AG04449 (cell line): ENCODE measurements at regions not wholly inside any gene's neighbourhood (a gene's known extent, or its start where the extent isn't known, plus 50 kb on each side); places are given as distances from the start of the nearest gene placed in this dataset.

Experiments used
- CTCF ChIA-PET: fragments of 350-600 bp; formaldehyde crosslinking; extraction: SDS; loops from one replicate; lab custom pipeline; 2021; ENCODE audit warnings: antibody characterized with exemption; lab: Yijun Ruan, JAX
- POLR2A ChIA-PET: fragments of 400-600, 350-600 bp; formaldehyde crosslinking; extraction: SDS; loops from one replicate; lab custom pipeline; 2020; ENCODE audit warnings: antibody characterized with exemption, inconsistent platforms; lab: Yijun Ruan, JAX
- DNase-seq: peaks from one replicate; pipeline ENCODE4 v3.0.0-alpha.2; 2010; ENCODE audit warnings: low read depth, low spot score
- H3K4me3 ChIP-seq: 2 replicates; pipeline ENCODE4 v1.5.1; 2011; ENCODE audit warnings: low read depth, mild to moderate bottlenecking, control low read depth, low read length
- TF ChIP-seq, protein P1 (sequence below): IDR thresholded peaks from one replicate; pipeline ENCODE4 v1.5.1; 2011; ENCODE audit warnings: mild to moderate bottlenecking, moderate library complexity, low read length, control low read depth, inconsistent platforms; ENCODE audit not compliant: insufficient read depth; ENCODE audit errors: missing control alignments

DNA sequence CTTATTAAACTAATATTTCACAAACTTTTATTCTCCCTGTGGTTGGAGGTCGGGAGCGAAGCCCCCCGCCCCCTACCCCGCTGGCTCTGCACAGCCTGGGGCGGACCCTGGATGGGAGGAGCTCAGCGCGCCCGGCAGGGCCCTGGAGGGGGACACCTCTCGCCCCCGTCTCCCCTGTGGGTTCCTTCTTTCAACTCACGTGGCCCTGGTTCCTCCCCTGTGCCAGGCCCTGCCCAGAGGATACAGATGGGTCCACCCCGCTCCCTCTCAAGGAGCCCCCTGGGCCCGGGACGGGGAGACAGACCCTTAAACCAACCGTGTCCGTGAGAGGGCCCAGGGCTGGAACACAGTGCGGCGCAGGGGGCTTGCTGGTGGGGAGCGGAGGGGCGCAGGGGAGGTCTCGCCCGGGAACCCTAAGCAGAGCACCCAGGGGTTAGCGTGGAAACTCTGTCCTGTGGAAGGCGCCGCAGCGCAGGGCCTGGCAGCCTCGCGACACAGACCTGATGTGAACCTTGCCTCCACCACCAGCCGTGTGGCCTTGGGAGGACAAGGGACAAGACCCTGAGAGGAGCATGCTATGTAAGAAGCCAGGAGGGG, 103.7 kb upstream of the MVB12B start:
- DNase-seq = no peak
- H3K4me3 ChIP-seq = no peak overlapping the region
- ChIA-PET POLR2A (no interaction called here), CTCF (interaction anchor here (1.1 kb wide), 1 partner anchor 10 kb away, joined by 3 read pairs; no protein-coding TSS in a partner anchor)
- TF ChIP-seq, protein P1, sequence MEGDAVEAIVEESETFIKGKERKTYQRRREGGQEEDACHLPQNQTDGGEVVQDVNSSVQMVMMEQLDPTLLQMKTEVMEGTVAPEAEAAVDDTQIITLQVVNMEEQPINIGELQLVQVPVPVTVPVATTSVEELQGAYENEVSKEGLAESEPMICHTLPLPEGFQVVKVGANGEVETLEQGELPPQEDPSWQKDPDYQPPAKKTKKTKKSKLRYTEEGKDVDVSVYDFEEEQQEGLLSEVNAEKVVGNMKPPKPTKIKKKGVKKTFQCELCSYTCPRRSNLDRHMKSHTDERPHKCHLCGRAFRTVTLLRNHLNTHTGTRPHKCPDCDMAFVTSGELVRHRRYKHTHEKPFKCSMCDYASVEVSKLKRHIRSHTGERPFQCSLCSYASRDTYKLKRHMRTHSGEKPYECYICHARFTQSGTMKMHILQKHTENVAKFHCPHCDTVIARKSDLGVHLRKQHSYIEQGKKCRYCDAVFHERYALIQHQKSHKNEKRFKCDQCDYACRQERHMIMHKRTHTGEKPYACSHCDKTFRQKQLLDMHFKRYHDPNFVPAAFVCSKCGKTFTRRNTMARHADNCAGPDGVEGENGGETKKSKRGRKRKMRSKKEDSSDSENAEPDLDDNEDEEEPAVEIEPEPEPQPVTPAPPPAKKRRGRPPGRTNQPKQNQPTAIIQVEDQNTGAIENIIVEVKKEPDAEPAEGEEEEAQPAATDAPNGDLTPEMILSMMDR = no peak

DNA sequence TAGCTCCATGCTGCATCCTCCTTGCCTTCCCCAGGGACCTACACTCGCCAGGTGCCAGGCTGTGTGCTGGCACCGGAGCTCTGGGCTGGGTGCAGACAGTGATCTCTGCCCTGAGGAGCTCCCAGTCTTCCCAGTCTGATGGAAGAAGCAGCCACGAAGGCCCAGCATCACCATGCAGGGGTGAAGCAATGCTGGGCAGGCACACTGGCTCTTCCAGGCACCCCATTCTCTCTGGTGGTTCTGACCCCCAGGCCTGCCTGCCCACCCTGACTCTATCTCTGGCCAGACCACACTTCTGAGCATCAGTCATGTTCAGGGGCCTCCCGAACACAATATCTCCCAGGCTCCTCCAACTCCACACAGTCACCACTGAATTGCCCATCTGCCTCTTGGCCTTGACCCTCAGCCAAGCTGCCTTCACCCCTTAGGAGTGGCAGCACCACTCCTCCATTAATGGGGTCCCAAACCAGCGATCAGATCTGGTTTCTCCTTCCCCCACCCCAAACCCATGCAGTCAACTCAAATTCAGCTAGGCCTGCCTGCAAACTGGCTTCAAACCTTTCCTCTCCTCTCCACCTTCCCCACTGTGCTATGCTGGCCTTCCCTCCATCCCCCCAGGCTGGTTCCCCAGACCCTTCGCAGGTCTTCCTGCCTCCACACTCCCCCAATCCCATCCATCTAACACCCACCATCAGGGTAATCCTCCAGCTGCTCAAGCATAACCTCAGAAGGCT, 102.7 kb upstream of the MVB12B start:
- DNase-seq = no peak
- TF ChIP-seq, protein P1 = no peak
- ChIA-PET CTCF (interaction anchor here (2.3 kb wide), 1 partner anchor 816 kb away, joined by 6 read pairs; no protein-coding TSS in a partner anchor), POLR2A (no interaction called here)
- H3K4me3 ChIP-seq = no peak overlapping the region

DNA sequence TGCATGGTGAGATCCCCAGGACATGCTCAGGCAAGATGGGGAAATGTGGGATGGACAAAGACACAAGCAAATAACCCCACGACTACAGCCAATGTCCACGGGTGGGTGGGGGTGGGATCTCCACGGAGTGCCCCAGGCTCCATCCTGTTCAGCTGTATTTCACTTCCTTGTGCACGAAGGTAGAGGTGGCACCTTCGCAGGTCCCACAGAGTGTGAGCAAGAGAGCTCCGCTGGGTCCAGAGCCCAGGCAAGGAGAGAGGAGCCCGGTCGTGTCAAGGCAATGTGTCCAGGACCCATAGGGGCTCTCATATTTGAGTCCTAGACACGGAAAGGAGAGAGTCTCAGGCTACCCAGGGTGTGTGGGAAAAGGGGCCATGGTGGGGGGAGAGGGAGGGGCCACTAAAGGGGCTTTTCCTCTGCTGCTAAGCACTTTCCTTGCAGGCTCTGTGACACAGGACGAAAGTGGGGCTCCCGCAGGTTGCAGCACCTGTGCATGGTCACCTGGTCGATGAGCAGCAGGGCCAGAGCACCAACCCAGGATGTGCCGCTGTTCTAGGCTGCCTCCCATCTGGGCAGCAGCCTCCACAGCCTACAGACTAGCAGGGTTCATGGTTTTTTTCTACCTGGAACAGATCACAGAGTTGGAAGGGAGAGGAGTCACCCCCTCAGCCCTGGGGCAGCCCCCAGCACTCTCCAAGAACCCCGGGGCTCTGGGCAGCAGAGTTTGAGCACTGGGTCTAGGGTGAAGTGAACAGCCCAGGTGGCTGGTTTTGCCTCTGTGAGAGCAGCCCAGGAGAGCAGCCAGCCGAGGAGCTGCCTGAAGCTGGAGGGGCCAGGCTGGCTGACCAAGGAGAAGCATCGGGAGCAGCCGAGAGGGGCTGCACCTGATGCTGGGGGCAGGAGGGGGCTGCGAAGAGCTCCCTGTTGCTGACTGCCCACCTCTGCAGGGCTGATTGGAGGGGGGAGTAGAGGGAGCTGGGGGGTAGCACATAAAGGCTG, 100.7 kb upstream of the MVB12B start:
- CTCF ChIA-PET = interaction anchor here (1.8 to 2.3 kb wide), 2 partner anchors 265 to 818 kb away, joined by 6 to 7 read pairs; no protein-coding TSS in a partner anchor
- POLR2A ChIA-PET = no interaction called here

DNA sequence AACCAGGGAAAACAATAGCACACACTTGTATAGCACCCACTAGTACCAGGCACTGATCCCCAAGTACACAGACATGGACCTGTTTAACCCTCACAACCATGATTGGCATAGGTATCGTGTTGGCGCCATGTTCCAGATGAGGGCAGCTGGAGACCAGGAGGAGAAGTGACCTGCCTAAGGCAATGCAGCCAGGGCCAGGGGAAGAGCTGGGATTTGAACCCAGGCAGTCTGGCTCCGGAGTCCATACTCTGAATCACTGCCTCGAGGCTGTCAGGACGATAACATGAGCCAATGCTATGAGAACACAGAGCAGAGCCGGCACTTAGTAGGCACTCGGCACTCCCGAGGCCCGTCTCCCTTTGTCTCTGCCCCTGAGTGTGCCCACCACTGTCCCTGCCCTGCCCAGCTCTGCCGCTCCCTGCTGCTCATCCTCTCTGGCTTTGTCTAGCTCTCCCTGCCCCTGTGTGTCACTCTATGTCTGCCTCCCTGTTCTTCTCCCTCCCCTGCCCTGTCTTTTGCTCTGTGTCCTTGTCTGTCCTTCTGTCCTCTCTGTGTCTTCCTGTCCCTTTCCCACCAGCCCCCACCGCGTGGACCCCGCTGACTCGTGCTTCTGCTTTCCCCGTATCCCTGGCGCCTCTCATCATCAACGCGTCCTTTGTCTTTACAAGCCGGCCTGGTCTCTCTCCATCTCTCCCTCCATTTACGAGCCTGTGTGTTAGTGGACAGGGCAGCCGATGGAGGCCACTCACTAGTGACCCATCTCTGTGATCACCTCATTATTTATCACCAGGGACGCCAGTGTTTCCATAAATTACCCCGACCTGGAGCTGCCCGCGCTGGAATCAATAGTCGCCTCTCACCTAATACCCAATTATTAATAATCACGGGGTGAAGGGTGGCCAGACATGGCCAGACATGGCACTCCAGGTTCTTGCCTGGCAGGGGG, 99.4 kb upstream of the MVB12B start:
- POLR2A ChIA-PET = no interaction called here
- no peak for DNase-seq
- TF ChIP-seq, protein P1 = no peak
- CTCF ChIA-PET = interaction anchor here (1.3 to 1.9 kb wide), 5 partner anchors 14 to 820 kb away, joined by 3 to 10 read pairs (median 7); no protein-coding TSS in a partner anchor
- no peak overlapping the region for H3K4me3 ChIP-seq

More for the DNA sequence above, 100.7 kb upstream of the MVB12B start:
- TF ChIP-seq, protein P1 = no peak
- no peak for DNase-seq
- H3K4me3 ChIP-seq = no peak overlapping the region

DNA sequence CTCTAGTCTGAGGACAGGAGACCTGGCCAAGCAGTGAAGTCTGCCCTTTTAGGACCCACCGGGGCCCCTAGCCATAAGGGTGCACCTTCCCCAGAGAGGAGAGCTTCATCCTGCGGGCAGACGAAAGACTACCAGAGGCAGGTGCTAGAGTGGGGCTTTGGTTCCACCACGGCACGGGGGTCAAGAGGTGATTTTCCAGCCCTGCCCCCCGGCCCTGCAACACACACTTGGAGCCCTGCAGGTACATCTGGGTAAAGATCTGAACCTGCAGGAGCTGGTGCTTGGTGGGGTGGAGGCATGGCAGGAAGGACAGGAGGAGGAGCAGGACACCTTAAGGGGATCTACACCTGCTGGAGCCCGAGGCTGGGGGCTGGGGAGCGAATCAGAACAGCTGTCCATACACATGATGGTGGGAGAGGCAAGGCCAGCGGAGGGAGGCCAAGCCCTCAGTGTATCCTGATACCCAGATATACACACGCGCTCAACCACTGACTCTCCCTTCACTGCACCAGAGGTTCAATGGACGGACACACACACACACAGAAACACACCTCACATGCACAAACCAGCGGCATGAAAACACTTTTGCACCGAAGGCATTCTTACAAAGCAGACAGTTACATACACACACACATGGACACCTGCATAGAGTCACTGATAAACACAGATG, 98.4 kb upstream of the MVB12B start:
- no peak for DNase-seq
- CTCF ChIA-PET = interaction anchor here (1.3 to 2.1 kb wide), 5 partner anchors 15 to 821 kb away, joined by 3 to 10 read pairs (median 10); no protein-coding TSS in a partner anchor
- TF ChIP-seq, protein P1 = no peak
- POLR2A ChIA-PET = no interaction called here
- no peak overlapping the region for H3K4me3 ChIP-seq
